ENCODE measurements at regions not wholly inside any gene's neighbourhood (a gene's known extent, or its start where the extent isn't known, plus 50 kb on each side); places are given as distances from the start of the nearest gene placed in this dataset.

DNA sequence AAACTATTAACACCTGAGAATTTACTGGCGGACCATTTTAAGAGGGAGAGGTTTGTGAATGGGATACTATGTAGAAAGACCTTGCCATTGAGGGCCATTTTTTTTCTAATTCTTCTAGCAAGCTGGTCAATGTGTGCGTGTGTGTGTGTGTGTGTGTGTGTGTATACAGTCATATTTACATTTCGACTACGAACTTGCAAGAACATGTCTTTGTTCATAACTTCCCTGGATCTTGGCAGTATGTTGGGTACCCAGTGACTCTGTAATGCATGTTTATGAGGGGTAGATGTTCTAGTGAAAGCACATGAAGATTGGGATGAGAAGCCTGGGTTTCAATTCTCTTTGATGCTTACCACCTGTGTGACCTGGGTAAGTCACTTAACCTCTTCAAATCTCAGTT, 133.6 kb downstream of the UBE2E3 start:
- TF ChIP-seq, protein P1, sequence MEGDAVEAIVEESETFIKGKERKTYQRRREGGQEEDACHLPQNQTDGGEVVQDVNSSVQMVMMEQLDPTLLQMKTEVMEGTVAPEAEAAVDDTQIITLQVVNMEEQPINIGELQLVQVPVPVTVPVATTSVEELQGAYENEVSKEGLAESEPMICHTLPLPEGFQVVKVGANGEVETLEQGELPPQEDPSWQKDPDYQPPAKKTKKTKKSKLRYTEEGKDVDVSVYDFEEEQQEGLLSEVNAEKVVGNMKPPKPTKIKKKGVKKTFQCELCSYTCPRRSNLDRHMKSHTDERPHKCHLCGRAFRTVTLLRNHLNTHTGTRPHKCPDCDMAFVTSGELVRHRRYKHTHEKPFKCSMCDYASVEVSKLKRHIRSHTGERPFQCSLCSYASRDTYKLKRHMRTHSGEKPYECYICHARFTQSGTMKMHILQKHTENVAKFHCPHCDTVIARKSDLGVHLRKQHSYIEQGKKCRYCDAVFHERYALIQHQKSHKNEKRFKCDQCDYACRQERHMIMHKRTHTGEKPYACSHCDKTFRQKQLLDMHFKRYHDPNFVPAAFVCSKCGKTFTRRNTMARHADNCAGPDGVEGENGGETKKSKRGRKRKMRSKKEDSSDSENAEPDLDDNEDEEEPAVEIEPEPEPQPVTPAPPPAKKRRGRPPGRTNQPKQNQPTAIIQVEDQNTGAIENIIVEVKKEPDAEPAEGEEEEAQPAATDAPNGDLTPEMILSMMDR (IDR thresholded peaks at IDR 0.05; ENCODE audit: borderline replicate concordance, insufficient read depth, low read depth, low read length): no peak
- no peak overlapping the region for H3K4me3 ChIP-seq (ENCODE audit: low read depth, low read length)

DNA sequence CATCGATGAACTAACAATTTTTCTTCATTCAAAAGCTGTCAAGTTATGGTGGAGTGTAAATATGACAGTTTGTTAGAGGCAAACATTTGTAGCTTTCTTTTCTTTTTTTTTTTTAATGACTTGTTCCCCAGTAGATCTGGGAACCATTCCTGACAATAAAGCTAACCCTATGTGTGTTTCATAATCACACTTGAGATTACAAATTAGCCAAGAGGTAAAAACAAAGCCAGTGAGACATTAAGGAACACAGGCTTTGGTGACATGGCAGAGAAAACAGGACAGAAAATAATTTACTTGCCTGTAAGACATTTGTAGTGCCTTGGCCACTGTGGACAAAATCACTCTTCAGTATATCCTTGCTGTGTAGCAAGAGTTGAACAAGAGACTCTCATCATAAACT, 135.9 kb downstream of the UBE2E3 start:
- TF ChIP-seq, protein P1 (IDR thresholded peaks at IDR 0.05; ENCODE audit: borderline replicate concordance, insufficient read depth, low read depth, low read length): no peak
- no peak overlapping the region for H3K4me3 ChIP-seq (ENCODE audit: low read depth, low read length)

DNA sequence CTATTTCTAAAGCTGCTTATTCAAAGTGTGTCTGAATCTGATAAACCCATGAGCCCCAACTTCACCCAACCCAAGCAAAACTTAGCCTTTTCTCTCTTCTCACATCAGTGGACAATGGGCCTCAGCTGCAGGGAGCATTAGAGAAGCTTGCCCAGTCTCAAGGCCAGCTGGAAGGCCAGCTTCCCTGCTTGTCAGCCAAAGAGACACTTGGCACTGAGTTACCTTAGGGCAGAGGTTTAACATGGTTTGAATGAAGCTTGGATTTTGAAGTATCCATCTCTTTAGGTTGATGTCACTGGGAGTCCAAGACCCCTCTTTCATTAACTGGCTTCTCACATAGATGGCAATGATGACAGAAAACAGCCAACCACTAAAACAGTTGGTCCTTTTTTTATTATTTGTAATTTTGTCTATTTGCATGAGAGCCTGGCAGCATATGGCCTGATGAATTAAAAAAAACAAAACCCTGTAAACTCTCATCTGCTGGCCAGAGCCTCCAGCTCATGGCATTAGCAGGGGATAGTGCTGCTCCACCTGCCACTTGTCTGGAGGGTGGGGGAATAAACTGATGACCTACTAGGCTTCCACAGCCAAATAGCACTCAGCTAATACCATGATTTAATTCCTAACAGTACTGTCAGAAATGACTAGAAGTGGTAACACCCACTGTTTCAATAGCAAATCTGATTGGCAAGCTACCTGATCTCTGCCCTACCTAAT, 137.0 kb downstream of the UBE2E3 start:
- TF ChIP-seq, protein P1 (IDR thresholded peaks at IDR 0.05; ENCODE audit: borderline replicate concordance, insufficient read depth, low read depth, low read length): no peak
- H3K4me3 ChIP-seq (ENCODE audit: low read depth, low read length): no peak overlapping the region

DNA sequence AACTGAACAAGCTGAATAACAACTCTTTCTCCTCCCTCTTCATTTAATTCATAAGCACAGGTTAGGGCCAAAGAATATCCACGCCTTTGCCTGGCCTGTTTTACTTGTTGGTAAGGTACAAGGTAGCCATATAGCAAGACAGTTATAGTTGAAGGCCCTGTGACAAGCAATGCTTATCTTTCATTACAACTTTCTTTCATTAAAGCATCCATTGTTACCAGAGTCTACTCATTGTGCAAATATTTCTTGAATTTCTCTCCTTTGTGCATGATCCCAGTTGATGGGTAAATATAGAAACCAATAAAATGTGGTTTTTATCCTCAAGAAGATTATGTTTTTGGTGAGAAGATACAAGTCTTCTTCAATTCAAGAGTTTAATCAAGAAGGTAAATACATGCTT, 140.2 kb downstream of the UBE2E3 start:
- no peak overlapping the region for H3K4me3 ChIP-seq (ENCODE audit: low read depth, low read length)
- TF ChIP-seq, protein P1 (IDR thresholded peaks at IDR 0.05; ENCODE audit: borderline replicate concordance, insufficient read depth, low read depth, low read length): no peak

DNA sequence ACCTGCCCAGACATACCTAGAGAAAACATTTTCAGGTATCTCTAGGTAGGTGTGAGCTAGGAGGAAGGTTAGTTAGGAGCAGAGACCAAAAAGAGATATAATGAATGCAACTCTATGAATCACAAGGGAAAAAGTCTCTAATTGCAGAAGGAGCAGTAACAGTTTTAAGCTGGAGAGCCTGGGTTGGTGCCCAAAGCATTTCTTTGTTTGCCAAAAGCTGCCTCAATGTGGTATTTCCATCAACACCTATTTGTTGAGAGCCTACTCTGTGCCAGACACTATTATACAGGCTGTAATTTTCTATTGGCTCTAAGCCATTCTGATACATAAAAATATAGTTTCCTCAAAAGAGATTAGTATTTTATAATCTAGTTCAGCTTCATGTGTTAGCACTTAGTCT, 141.6 kb downstream of the UBE2E3 start:
- no peak overlapping the region for H3K4me3 ChIP-seq (ENCODE audit: low read depth, low read length)
- TF ChIP-seq, protein P1 (IDR thresholded peaks at IDR 0.05; ENCODE audit: borderline replicate concordance, insufficient read depth, low read depth, low read length): no peak

DNA sequence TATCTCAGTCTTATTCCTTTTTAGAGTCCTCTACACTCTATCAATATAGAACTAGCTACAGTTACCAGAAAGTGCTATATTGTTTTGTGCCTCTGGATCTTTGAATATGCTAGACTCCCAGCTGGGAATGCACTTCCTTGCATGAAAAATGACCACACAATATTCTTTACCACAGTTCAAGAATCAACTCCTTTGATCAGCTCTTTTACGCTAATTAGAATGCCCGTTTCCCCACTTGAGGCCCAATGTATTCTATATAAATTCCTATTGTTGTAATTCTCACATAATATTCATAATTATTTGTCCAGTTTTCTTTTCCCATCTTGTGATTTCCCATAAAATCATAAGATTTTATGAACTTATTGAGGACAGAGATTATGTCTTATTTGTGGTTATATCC, 142.2 kb downstream of the UBE2E3 start:
- TF ChIP-seq, protein P1 (IDR thresholded peaks at IDR 0.05; ENCODE audit: borderline replicate concordance, insufficient read depth, low read depth, low read length): no peak
- H3K4me3 ChIP-seq (ENCODE audit: low read depth, low read length): no peak overlapping the region

DNA sequence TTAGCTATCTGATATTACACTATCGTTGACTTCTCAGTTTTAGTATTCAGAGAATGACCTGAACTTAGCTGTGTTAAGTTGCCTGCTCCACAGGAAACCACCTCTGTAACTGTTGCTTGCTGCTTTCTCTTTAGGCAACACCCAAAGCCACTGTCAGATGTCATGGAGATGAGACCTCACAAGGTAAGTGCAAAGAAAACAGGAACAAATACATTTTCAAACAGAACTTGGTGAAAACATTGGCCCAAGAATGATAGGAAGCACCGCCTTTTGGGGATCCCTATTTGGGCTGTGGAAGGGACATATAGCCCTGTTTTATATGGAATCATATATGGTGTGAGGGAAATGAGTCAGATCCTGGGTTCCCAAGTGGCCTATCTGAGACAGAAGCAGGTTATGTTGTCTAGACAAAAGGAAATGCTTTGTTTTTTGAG, 143.4 kb downstream of the UBE2E3 start:
- TF ChIP-seq, protein P1 (IDR thresholded peaks at IDR 0.05; ENCODE audit: borderline replicate concordance, insufficient read depth, low read depth, low read length): no peak
- H3K4me3 ChIP-seq (ENCODE audit: low read depth, low read length): no peak overlapping the region

Measured in GM12875 (cell line).